Progenitor cell of endocrine pancreas (in vitro differentiated cells): ENCODE measurements at regions not wholly inside any gene's neighbourhood (a gene's known extent, or its start where the extent isn't known, plus 50 kb on each side); places are given as distances from the start of the nearest gene placed in this dataset.

ENCODE experiments used
- DNase-seq: peaks from one replicate; pipeline ENCODE4 v3.0.0; 2021; ENCODE audit warnings: low spot score; ENCODE audit not compliant: unreplicated experiment
- H3K27ac Mint-ChIP-seq: 2 replicates; pipeline ENCODE4 v1.8.0; 2021; ENCODE audit warnings: mild to moderate bottlenecking, moderate library complexity, mixed read lengths
- H3K27me3 Mint-ChIP-seq: 2 replicates; pipeline ENCODE4 v1.8.0; 2021; ENCODE audit warnings: mixed read lengths
- H3K36me3 Mint-ChIP-seq: 2 replicates; pipeline ENCODE4 v1.8.0; 2022; ENCODE audit warnings: mixed read lengths; ENCODE audit not compliant: insufficient read depth
- H3K4me1 Mint-ChIP-seq: 2 replicates; pipeline ENCODE4 v1.8.0; 2021; ENCODE audit warnings: low read depth, mixed read lengths
- H3K4me3 Mint-ChIP-seq: 2 replicates; pipeline ENCODE4 v1.8.0; 2021; ENCODE audit warnings: low read depth, mild to moderate bottlenecking, moderate library complexity, mixed read lengths
- H3K9me3 Mint-ChIP-seq: 2 replicates; pipeline ENCODE4 v1.8.0; 2021; ENCODE audit warnings: low read depth, mixed read lengths
- CTCF ChIP-seq: fragments of 200-600 bp; sonication (generic); IDR thresholded peaks from one replicate; pipeline ENCODE4 v1.5.0; 2021; ENCODE audit warnings: antibody characterized with exemption, mild to moderate bottlenecking; ENCODE audit not compliant: unreplicated experiment

GRCh38 chr13:50214514-50214913, 199.3 kb downstream of the KCNRG start:
- H3K27me3 Mint-ChIP-seq = no peaks in the 10 kb centered on the region
- no peak for TF ChIP-seq CTCF

GRCh38 chr13:50215399-50215798, 200.2 kb downstream of the KCNRG start:
- H3K4me3 Mint-ChIP-seq = no peak overlapping the region
- DNase-seq = no peak
- H3K36me3 Mint-ChIP-seq = peaks cover 5% of the 10 kb centered on the region
- H3K27ac Mint-ChIP-seq = no peak overlapping the region
- peaks cover 22% of the 10 kb centered on the region for H3K9me3 Mint-ChIP-seq
- no peaks in the 10 kb centered on the region for H3K4me1 Mint-ChIP-seq
- no peaks in the 10 kb centered on the region for H3K27me3 Mint-ChIP-seq
- no peak for TF ChIP-seq CTCF

More at GRCh38 chr13:50214514-50214913, 199.3 kb downstream of the KCNRG start:
- Mint-ChIP-seq H3K27ac (no peak overlapping the region), H3K4me3 (no peak overlapping the region), H3K4me1 (no peaks in the 10 kb centered on the region), H3K36me3 (peaks cover 5% of the 10 kb centered on the region), H3K9me3 (peaks cover 22% of the 10 kb centered on the region)
- DNase-seq = no peak

GRCh38 chr13:50219743-50220142, 204.5 kb downstream of the KCNRG start:
- Mint-ChIP-seq H3K4me3 (no peak overlapping the region), H3K27ac (no peak overlapping the region), H3K4me1 (peaks cover 21% of the 10 kb centered on the region), H3K9me3 (peaks cover 11% of the 10 kb centered on the region), H3K27me3 (no peaks in the 10 kb centered on the region), H3K36me3 (peaks cover 2% of the 10 kb centered on the region)
- no peak for TF ChIP-seq CTCF
- no peak for DNase-seq

GRCh38 chr13:50220938-50221337, 205.7 kb downstream of the KCNRG start:
- Mint-ChIP-seq H3K9me3 (peaks cover 7% of the 10 kb centered on the region), H3K4me1 (peaks cover 26% of the 10 kb centered on the region), H3K27ac (no peak overlapping the region), H3K27me3 (no peaks in the 10 kb centered on the region), H3K4me3 (no peak overlapping the region), H3K36me3 (peaks cover 2% of the 10 kb centered on the region)
- no peak for TF ChIP-seq CTCF
- DNase-seq = no peak

- Mint-ChIP-seq H3K4me1 (peaks cover 30% of the 10 kb centered on the region), H3K36me3 (no peaks in the 10 kb centered on the region), H3K27me3 (no peaks in the 10 kb centered on the region), H3K27ac (peak overlapping the region; percentile 79), H3K9me3 (no peaks in the 10 kb centered on the region), H3K4me3 (no peak overlapping the region)
- no peak for DNase-seq
- no peak for TF ChIP-seq CTCF
Observed at GRCh38 chr13:50222569-50223332, 207.5 kb downstream of the KCNRG start.
